GM19043 (cell line): ENCODE measurements at regions not wholly inside any gene's neighbourhood (a gene's known extent, or its start where the extent isn't known, plus 50 kb on each side); places are given as distances from the start of the nearest gene placed in this dataset.
A peak's percentile ranks its signal among the peaks of the same experiment; 100 is the strongest.
"Not testable (repeated sequence)": the region's sequence is repeated elsewhere in the genome, so short reads cannot be mapped to it uniquely, and the experiment has no call there.

ENCODE experiments used
- ATAC-seq: cut with Tn5 transposase; IDR thresholded peaks from one replicate; pipeline ENCODE4 v1.9.1; 2021; ENCODE audit warnings: low read depth; ENCODE audit not compliant: unreplicated experiment

- no peak for ATAC-seq
Measured at GRCh38 chr3:163518065-163518464, 1560.2 kb downstream of the SI start.

- ATAC-seq, result no peak
Measured at GRCh38 chr3:163513149-163513657, 1565.1 kb downstream of the SI start.

GRCh38 chr3:163508206-163508605 is 1570.1 kb downstream of the SI start:
- no peak for ATAC-seq

- no peak for ATAC-seq
Measured at GRCh38 chr3:163504974-163505373, 1573.3 kb downstream of the SI start.

- ATAC-seq, result not testable (repeated sequence)
Measured at GRCh38 chr3:163499736-163500219, 1578.5 kb downstream of the SI start.

- not testable (repeated sequence) for ATAC-seq
Measured at GRCh38 chr3:163498842-163499735, 1579.2 kb downstream of the SI start.

GRCh38 chr3:163491714-163492113 is 1586.6 kb downstream of the SI start:
- no peak for ATAC-seq

- peak; percentile 82 for ATAC-seq
Measured at GRCh38 chr3:163490119-163490518, 1588.2 kb downstream of the SI start.

GRCh38 chr3:163482695-163483094 is 1595.6 kb downstream of the SI start:
- ATAC-seq, result no peak

GRCh38 chr3:163481738-163482137 is 1596.6 kb downstream of the SI start:
- no peak for ATAC-seq

- no peak for ATAC-seq
Measured at GRCh38 chr3:163476179-163476578, 1602.1 kb downstream of the SI start.

GRCh38 chr3:163474766-163475165 is 1603.5 kb downstream of the SI start:
- ATAC-seq, result no peak

GRCh38 chr3:163468531-163469335 is 1609.6 kb downstream of the SI start:
- no peak for ATAC-seq

- ATAC-seq, result no peak
Measured at GRCh38 chr3:163462446-163462845, 1615.8 kb downstream of the SI start.

GRCh38 chr3:163450698-163451097 is 1627.6 kb downstream of the SI start:
- no peak for ATAC-seq

- no peak for ATAC-seq
Measured at GRCh38 chr3:163438760-163439159, 1639.5 kb downstream of the SI start.

- ATAC-seq, result no peak
Measured at GRCh38 chr3:163422671-163423070, 1655.6 kb downstream of the SI start.

GRCh38 chr3:163391407-163392181 is 1686.7 kb downstream of the SI start:
- ATAC-seq, result no peak

GRCh38 chr3:163384383-163384782 is 1693.9 kb downstream of the SI start:
- ATAC-seq, result no peak

- ATAC-seq, result no peak
Measured at GRCh38 chr3:163382183-163382582, 1696.1 kb downstream of the SI start.
